DOHH2 (cell line): ENCODE measurements at regions not wholly inside any gene's neighbourhood (a gene's known extent, or its start where the extent isn't known, plus 50 kb on each side); places are given as distances from the start of the nearest gene placed in this dataset.
"Not testable (repeated sequence)": the region's sequence is repeated elsewhere in the genome, so short reads cannot be mapped to it uniquely, and the experiment has no call there.

ENCODE experiments used
- CTCF ChIP-seq: fragments of 200-600 bp; sonication (generic); IDR thresholded peaks from one replicate; pipeline ENCODE4 v1.5.1; 2014; ENCODE audit warnings: antibody characterized with exemption, mild to moderate bottlenecking, low read depth, low read length; ENCODE audit not compliant: poor library complexity, severe bottlenecking
- EZH2phosphoT487 ChIP-seq: fragments of 200-600 bp; sonication (generic); IDR thresholded peaks from 2 replicates; pipeline ENCODE4 v1.6.1; 2017; ENCODE audit warnings: borderline replicate concordance, mild to moderate bottlenecking, antibody characterized with exemption, low read length, moderate library complexity, mixed read lengths

- peak; percentile 40 for TF ChIP-seq CTCF
- TF ChIP-seq EZH2phosphoT487, result not testable (repeated sequence)
Observed at GRCh38 chr2:90215880-90216279, 1524.4 kb downstream of the RPIA start.
